Activated CD8-positive, alpha-beta memory T cell treated with anti-CD3 and anti-CD28 coated beads, Interleukin-2, amount 50 U/mL, for 1 hour (primary cell): ENCODE measurements at regions not wholly inside any gene's neighbourhood (a gene's known extent, or its start where the extent isn't known, plus 50 kb on each side); places are given as distances from the start of the nearest gene placed in this dataset.
"Not testable (repeated sequence)": the region's sequence is repeated elsewhere in the genome, so short reads cannot be mapped to it uniquely, and the experiment has no call there.

Experiments used
- DNase-seq: peaks from one replicate; pipeline ENCODE4 v3.0.0-alpha.2; 2020; ENCODE audit errors: extremely low read depth

DNA sequence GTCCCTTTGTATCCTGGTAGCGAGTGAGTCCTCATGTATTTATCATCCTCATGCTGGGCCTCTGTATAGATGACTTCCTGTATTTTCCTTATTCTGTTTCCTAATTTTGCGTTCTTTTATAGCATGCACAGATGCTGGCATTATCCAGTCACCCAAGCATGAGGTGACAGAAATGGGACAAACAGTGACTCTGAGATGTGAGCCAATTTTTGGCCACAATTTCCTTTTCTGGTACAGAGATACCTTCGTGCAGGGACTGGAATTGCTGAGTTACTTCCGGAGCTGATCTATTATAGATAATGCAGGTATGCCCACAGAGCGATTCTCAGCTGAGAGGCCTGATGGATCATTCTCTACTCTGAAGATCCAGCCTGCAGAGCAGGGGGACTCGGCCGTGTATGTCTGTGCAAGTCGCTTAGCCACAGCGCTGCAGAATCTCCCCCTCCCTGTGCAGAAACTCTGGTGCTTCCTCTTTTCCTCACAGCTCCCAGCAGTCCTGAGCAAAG lies 183.1 kb upstream of the PRSS58 start:
- no peak for DNase-seq

DNA sequence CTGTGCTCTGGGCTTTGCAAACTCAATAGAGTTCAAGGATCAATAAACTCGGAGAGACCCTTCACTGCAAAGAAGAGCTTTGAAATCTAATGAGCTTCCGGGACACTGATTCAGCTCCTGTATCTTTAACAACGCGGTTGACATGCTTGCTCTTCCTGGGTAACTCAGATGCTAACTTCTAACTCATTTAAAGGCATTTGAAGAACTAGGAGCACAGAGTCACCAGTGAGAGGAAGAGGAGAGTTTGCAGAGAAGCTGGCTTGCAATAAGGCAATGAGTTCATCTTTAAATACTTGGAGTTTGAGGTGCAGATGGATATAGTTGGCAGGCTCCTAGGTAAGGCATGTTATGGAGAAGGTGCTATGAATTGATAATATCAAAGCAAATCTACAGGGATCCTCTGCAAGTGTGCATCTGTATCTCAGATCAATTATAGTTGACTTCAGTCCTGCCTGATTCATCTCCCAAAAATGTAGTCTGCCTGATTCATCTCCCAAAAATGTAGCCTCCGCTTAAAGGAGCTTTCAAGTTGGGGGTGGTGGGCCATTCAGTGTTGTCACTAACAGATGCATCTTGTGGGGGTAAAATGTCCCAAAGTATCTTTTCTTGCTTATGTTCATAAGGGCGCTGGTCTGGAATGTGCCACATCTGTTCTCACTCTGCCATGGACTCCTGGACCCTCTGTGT lies 182.5 kb upstream of the PRSS58 start:
- no peak for DNase-seq

DNA sequence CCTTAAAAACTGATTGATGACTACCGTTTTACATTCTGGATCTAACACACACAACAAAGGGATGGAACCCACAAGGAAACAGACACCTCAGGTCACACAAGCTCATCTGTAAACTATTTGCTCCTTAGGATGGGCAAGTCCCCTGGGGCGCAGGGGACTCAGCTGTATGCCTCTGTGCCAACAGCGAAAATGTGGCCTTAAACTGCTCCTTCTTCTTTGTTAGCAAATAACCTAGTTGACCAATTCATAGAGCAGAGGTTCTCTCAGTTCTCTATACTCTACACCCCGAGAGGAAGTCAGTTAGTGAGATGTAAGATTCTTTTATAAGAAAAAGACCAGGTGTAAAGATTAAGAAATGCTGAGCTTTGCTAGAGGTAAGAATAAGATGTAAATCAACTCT lies 181.9 kb upstream of the PRSS58 start:
- DNase-seq, result no peak

DNA sequence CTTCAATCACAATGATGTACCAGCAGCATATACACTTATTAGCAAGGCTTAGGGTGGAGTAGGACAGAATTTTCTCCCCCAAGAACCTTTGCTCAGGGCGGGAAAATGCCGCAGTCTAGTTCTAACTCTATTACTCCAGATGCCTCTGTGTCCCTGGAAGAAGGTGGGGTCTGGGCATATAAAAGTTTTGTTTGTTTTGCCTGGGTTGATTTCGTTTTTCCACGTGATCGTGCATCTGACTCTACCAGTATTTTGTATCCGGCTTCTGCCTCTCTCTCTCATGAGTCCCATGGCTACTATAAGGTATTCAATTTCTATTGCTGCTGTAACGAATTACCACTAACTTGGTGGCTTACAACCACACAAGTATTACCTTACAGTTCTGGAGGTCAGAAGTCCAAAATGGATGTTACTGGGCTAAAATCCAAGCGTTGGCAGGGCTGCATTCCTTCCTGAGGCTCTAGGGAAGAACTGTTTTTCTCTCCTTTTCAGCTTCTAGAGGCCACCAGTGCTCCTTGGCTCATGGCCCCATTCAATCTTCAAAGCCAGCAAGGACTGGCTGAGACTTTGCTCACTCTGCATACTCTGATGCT lies 181.2 kb upstream of the PRSS58 start:
- no peak for DNase-seq

DNA sequence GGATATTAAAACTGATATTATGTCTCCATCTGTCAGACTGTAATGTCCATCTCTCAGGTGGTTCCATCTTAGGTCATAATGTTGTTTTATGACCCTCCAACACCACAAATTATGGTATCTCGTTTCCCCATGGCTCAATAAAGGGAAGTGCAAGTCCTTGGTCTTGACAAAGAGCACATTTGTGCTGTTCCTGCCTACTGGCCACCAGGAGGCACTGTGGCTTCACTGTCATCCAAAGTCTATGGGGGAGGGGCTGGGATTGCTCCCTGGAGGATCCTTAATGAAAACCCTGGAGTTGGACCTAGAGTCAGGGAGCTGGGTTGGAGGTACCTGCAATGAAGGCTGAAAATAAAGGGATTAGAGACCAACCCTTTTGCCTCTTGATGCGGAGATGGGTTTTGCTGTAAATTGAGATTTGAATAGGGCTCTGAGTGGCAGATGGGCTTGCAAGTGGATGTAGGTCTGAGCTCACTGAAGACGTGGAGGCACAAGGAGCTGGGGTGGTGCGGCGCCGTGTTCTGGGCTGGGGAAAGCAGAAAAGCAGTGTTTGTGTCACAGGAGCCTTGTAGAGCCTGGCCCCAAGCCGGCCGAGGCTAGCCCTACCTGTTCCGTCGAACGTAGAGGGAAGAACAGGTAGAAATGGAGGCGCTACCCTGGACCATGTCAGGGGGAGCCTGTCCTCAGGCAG lies 180.5 kb upstream of the PRSS58 start:
- DNase-seq, result no peak

DNA sequence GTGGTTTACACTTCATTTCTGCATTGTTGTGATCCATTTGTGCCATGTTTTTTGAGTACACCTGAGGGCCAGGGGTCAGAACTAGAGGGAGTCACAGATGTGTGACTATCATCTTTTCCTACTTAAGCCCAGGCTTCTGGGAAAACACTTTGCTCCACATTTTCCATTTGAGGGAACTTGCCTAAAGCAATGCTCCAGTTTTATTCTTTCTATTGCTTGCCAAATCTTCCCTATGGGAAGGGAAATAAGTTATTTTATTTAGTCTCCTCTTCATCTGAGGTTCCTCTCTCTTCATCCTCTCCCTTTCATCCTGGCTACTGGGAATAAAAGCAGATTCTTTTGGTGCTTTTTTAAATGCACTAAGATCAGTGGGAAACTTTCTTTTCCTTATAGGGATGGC lies 179.9 kb upstream of the PRSS58 start:
- DNase-seq, result no peak

DNA sequence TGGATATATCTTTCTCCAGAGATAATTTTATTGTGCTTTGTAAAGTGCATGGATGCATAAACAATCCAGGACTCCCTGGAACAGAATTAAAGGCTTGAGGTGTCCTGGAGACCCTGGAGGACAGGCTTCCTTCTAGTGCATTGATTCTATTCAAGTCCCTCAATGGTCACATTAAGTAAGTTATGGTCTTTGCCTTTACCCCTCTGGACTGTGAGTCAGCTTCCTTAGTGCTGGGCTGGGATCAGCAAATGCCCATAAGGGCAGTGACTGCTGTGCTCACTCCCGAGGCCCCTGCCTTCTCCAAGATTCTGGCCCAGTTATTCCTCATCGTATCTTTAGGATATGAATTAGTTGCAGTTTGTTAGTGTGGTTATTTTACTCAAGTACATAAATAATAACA lies 178.7 kb upstream of the PRSS58 start:
- DNase-seq, result no peak

DNA sequence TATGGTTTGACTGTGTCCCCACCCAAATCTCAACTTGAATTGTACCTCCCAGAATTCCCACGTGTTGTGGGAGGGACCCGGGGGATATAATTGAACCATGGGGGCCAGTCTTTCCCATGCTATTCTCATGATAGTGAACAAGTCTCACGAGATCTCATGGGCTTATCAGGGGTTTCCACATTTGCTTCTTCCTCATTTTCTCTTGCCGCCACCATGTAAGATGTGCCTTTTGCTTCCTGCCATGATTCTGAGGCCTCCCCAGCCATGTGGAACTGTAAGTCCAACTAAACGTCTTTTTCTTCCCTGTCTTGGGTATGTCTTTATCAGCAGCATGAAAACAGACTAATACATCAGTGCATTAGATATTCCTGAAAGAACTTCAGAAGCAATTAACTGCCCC lies 177.7 kb upstream of the PRSS58 start:
- not testable (repeated sequence) for DNase-seq

DNA sequence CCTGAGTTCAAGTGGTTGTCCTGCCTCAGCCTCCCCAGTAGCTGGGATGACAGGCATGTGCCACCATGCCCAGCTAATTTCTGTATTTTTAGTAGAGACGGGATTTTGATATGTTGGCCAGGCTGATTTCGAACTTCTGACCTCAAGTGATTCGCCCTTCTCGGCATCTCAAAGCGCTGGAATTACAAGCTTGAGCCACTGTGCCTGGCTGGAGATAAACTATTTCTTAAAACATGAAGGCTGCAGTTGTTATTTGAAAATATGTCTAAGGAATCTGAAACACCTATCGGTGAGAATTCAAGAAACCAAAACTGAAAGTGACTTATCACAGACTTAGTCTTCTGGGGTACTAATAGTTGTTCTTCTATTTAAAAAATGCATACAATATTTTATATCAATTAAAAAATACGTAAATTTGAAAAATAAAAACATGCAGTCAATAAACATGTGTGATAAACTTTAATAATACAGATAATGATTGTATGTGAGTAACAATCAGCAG lies 176.9 kb upstream of the PRSS58 start:
- no peak for DNase-seq

DNA sequence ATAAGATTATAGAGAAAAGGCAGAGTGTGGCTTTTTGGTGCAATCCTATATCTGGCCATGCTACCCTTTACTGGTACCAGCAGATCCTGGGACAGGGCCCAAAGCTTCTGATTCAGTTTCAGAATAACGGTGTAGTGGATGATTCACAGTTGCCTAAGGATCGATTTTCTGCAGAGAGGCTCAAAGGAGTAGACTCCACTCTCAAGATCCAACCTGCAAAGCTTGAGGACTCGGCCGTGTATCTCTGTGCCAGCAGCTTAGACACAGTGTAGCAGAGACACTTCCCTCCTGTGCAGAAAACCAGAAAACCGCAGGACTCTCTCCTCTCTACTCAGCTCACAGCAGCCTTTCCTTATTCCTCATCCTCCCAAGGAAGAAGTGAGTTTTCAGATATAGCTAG lies 176.3 kb upstream of the PRSS58 start:
- not testable (repeated sequence) for DNase-seq

DNA sequence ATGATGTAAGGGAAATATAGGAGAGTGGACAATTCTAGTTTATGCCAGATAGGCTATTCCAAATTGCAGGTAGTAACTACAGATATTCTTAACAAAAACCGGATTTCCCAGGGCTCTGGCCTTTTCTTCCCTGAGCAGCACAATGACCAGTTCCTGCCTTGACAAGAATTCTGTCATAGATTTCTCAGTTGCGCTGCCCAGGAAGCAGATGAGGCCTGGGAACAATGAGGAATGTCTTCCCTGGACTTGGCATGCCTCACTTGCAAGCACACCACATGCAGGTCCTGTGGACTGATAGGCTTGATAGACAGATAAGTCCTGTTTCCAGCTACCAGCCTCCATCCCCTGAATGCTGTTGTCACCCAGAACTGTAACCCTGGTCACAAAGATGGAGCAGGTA lies 174.5 kb upstream of the PRSS58 start:
- no peak for DNase-seq

DNA sequence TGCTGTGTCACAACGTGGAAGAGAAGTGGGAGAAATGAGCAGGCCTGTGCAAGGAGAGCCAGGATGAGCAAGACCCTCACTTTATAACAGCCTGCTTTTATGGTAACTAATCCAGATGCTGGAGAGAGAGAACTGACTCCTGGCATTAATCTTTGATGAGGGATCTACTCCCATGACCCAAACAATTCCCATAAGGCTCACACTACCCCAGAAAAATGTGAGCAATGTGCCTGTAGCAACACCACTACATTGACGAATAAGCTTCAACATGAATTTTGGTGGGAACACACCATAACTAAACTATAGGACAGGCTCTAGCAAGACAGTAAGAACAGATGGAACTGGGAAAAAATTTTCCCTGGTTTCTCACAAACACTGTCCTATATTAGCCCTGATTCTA lies 173.6 kb upstream of the PRSS58 start:
- DNase-seq, result no peak

DNA sequence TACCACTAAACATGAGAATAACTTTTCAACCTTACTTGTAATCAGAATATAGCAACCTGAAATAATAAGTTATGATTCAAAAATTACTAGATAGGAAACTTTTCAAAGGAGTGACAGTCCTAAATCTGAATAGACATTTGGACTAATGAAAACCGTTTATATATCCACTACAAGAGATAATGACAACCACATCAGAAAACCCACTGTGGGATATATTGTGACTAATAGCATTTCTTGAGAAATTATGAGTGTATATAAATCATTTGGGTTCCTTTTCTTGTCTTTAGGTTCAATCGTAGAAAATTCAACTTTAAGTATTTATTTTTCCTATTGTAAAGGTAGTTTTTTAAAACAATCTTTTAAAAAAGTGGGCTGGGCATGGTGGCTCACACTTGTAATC lies 170.2 kb upstream of the PRSS58 start:
- no peak for DNase-seq

DNA sequence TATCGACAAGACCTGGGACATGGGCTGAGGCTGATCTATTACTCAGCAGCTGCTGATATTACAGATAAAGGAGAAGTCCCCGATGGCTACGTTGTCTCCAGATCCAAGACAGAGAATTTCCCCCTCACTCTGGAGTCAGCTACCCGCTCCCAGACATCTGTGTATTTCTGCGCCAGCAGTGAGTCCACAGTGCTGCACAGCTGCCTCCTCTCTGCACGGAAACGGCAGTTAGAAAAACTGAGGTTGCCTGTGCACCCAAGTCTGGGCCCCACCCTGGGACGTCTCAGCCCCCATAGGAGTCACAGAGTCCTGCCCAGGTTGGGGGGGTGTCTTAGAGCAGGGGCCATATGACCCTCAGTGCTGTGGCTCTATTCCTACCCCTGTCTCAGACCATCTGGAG lies 167.4 kb upstream of the PRSS58 start:
- DNase-seq, result no peak

DNA sequence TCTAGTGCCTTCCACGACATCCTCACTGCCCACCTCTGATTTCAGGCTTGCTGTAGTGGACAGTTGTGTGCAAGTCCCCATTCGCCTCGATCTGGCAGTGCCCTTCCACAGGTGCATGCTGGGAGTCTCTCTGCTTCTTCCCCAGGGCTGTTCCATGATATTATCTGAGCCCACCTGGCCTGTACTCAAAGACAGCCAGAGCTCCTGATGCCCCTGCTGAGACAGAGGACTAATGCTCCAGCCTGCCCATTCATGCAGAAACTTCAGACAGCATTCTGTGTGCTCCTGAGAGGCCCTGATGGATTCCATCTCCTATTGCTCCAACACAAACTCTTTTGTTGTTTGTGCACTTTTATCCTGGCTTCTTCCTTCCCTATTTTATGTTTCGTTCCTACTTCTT lies 164.8 kb upstream of the PRSS58 start:
- DNase-seq, result no peak

DNA sequence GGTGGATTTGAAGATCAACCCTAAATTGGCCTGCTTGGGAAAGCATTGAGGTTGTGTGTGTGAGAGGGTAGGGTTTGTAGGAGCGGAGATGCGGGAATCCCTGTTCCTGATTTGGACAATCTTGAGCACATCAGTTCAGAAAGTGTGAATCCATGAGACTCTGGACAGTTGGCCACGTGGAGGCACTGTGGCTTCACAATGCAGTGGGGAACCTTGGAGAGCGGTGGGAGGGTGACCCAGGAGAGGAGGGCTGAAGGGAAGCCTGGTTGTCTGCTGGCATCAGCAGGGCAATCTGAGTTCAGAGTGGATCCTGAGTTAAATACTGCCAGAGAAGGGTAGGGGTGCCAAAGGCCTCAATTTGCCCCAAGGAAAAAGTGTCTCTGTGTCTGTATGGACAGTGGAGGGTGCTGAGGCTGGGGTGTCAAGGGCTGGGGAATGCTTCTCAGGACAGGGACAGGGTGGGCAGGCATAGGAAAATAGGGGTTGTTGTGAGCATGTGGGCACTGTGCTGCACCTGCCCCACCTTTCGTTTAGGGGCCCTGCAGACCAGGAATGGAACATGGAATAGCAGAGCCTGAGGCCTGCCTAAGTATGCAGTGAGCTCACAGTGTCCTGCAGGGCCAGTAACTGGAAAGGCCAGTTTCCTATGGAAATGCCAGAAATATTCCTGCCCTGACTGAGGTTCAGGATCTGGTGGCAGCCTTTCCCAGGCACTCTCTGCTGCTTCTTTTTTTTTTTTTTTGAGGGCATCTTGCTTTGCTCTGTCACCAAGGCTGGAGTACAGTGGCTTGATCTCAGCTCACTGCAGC lies 162.9 kb upstream of the PRSS58 start:
- DNase-seq, result no peak

DNA sequence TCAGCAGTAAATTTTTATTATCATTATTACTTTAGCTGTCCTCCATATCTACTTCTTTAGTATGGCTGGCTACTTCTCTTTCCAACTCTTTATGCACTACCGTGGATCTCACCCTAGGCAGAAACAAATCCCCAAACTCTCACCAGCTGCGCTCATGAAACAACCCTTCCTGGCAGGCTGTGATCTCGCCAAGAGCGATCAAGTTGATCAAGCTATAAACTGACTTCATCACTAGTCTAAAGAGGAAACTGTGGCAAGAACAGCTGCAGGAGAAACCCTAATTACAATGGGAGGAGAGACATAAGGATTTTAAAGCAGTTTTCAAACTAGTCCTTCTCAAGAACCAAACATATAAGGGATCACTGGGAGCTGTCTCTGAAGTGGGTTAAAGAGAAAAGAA lies 160.5 kb upstream of the PRSS58 start:
- no peak for DNase-seq

DNA sequence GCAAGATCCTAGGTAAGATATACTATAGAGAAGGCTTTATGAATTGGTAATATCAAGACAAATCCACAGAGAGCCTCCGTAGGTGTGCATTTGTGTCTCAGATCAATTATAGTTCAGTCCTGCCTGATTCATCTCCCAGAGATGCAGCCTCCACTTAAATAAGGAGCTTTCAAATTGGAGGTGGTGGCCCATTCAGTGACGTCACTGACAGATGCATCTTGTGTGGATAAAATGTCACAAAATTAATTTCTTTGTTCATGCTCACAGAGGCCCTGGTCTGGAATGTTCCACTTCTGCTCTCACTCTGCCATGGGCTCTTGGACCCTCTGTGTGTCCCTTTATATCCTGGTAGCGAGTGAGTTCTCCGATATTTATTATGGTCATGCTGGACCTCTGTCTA lies 157.1 kb upstream of the PRSS58 start:
- no peak for DNase-seq

DNA sequence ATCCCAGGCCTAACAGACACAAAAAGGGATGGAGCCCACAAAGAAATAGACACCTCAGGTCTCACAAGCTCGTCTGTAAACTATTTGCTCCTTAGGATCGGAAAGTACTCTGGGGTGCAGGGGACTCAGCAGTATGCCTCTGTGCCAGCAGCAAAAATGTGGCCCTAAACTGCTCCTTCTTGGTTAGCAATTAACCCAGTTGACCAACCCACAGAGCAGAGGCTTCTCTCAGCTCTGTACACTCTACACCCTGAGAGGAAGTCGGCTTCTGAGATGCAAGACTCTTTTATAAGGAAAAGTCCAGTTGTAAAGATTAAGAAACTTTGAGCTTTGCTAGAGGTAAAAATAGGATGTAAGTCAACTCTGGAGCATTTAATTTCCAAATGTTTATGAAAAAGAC lies 156.3 kb upstream of the PRSS58 start:
- DNase-seq, result no peak

DNA sequence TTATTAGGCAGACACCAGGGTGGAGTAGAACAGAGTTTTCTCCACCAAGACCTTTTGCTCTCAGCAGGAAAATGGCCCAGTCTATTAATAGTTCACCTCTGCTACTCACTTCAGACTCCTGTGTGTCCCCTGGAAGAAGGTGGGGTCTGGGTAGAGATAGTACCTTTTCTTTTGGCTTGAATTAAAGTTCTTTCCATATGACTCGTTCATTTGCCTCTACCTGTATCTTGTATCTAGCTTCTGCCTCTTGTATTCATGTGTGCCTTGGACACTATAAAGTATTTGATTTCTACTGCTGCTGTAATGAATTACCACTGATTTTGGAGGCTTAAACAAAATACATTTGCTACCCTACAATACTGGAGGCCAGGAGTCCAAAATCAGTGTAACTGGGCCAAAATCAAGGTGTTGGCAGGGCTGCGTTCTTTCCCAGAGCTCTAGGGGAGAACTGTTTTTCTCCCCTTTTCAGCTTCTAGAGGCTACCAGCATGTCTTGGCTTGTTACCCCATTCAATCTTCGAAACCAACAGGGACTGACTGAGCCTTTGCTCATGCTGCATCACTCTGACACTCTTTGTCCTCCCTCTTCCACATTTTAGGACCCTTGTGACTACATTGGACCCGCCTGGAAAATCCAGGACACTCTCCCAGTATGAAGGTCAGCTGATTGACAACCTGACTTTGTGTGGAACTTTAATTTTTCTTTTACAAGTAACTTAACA lies 155.6 kb upstream of the PRSS58 start:
- no peak for DNase-seq

DNA sequence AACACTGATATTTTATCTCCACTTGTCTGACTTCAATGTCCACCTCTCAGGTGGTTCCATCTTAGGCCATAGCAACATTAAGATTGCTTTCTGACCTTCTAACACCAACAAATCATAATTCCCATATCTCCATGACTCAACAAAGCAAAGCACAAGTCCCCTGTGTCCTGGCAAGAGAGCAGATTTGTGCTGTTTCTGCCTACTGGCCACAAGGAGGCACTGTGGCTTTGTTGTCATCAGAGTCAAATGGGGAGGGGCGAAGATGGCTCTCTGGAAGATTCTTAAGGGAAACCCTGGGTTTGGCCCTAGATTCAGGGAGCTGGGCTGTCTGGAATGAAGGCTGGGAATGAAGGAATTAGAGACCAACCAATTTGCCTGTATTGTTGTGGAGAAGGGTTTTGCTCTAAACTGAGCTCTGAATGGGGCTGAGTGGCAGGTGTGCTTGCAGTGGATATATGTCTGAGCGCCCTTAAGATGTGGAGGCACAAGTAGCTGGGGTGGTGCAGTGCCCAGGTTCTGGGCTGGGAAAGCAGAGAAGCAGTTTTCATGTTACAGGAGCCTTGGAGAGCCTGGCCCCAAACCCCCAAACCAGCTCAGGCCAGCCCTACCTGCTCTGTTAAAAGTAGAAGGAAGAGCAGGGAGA lies 154.8 kb upstream of the PRSS58 start:
- DNase-seq, result no peak
